ENCODE measurements at regions not wholly inside any gene's neighbourhood (a gene's known extent, or its start where the extent isn't known, plus 50 kb on each side); places are given as distances from the start of the nearest gene placed in this dataset.

DNA sequence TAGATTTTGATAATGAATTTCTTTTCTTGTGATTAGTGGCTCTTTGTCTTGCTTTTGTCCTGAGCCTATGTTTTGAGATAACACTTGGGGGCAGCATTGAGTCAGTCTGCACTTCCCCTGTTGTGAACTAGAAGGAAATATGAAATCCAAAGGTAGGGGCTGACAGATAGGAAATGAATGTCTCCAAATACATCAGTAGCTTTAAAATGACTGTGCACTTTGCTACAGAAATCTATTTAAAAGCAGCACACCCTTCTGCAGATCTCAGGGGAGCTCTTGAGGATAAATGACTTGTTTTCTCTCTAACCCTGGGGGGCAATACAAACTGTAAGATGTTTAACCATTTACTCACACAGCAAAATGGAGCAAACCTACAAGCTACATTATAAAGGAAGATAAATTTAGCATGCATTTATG, 176.0 kb upstream of the MYO3A start:
- Histone ChIP-seq H3K9ac (ENCODE audit: insufficient read depth in 1 of 2, low read length in 2 of 2) (no peak overlapping the region), H3K4me1 (ENCODE audit: control insufficient read depth in 5 of 5, insufficient read depth in 5 of 5, low read length in 5 of 5) (no peaks in the 10 kb centered on the region), H3K27ac (ENCODE audit: low read depth in 1 of 2, low read length in 1 of 2) (no peak overlapping the region), H3K36me3 (ENCODE audit: control insufficient read depth in 4 of 4, insufficient read depth in 4 of 4, low read length in 4 of 4) (no peaks in the 10 kb centered on the region), H3K4me3 (no peak overlapping the region), H3K27me3 (ENCODE audit: control insufficient read depth in 3 of 3, insufficient read depth in 3 of 3, low read length in 2 of 3) (no peaks in the 10 kb centered on the region), H3K9me3 (ENCODE audit: control insufficient read depth in 4 of 4, insufficient read depth in 3 of 4, low read length in 3 of 4) (no peaks in the 10 kb centered on the region)
- TF ChIP-seq, protein P1, sequence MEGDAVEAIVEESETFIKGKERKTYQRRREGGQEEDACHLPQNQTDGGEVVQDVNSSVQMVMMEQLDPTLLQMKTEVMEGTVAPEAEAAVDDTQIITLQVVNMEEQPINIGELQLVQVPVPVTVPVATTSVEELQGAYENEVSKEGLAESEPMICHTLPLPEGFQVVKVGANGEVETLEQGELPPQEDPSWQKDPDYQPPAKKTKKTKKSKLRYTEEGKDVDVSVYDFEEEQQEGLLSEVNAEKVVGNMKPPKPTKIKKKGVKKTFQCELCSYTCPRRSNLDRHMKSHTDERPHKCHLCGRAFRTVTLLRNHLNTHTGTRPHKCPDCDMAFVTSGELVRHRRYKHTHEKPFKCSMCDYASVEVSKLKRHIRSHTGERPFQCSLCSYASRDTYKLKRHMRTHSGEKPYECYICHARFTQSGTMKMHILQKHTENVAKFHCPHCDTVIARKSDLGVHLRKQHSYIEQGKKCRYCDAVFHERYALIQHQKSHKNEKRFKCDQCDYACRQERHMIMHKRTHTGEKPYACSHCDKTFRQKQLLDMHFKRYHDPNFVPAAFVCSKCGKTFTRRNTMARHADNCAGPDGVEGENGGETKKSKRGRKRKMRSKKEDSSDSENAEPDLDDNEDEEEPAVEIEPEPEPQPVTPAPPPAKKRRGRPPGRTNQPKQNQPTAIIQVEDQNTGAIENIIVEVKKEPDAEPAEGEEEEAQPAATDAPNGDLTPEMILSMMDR (IDR thresholded peaks at IDR 0.05; ENCODE audit: control extremely low read depth, extremely low read depth): peak; percentile 19
- DNase-seq (peak in 2 of 3 donors; percentile 31 to 57), ATAC-seq (ENCODE audit: insufficient read depth, low FRiP score) (no peak)

GRCh38 chr10:25758511-25758910, 175.5 kb upstream of the MYO3A start:
- no peaks in the 10 kb centered on the region for H3K36me3 ChIP-seq (ENCODE audit: control insufficient read depth in 4 of 4, insufficient read depth in 4 of 4, low read length in 4 of 4)
- no peaks in the 10 kb centered on the region for H3K9me3 ChIP-seq (ENCODE audit: control insufficient read depth in 4 of 4, insufficient read depth in 3 of 4, low read length in 3 of 4)
- ATAC-seq (ENCODE audit: insufficient read depth, low FRiP score) (no peak), DNase-seq (no peak)
- TF ChIP-seq, protein P1 (IDR thresholded peaks at IDR 0.05; ENCODE audit: control extremely low read depth, extremely low read depth): no peak
- no peak overlapping the region for H3K4me3 ChIP-seq
- no peaks in the 10 kb centered on the region for H3K27me3 ChIP-seq (ENCODE audit: control insufficient read depth in 3 of 3, insufficient read depth in 3 of 3, low read length in 2 of 3)
- WGBS, 2 donors: 29 to 41% methylated on average over 1 of the region's 1 CpG
- H3K27ac ChIP-seq (ENCODE audit: low read depth in 1 of 2, low read length in 1 of 2): no peak overlapping the region
- H3K9ac ChIP-seq (ENCODE audit: insufficient read depth in 1 of 2, low read length in 2 of 2): no peak overlapping the region
- H3K4me1 ChIP-seq (ENCODE audit: control insufficient read depth in 5 of 5, insufficient read depth in 5 of 5, low read length in 5 of 5): no peaks in the 10 kb centered on the region

DNA sequence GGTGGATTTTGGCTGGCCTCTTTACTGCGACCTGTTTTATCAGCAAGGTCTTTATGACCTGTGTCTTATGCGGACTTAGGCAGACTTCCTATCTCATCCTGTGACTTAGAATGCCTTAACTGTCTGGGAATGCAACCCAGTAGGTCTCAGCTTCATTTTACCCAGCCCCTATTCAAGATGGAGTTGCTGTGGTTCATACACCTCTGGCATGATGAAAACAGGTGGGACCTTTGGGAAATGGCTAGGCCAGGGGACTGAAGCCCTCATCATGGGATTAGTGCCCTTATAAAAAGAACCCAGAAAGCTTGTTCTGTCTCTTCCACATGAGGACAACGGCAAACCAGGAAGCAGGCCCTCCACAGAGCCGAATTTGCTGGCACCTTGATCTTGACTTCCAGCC, 172.1 kb upstream of the MYO3A start:
- TF ChIP-seq, protein P1 (IDR thresholded peaks at IDR 0.05; ENCODE audit: control extremely low read depth, extremely low read depth): no peak
- Histone ChIP-seq H3K9ac (ENCODE audit: insufficient read depth in 1 of 2, low read length in 2 of 2) (no peak overlapping the region), H3K9me3 (ENCODE audit: control insufficient read depth in 4 of 4, insufficient read depth in 3 of 4, low read length in 3 of 4) (no peaks in the 10 kb centered on the region), H3K36me3 (ENCODE audit: control insufficient read depth in 4 of 4, insufficient read depth in 4 of 4, low read length in 4 of 4) (no peaks in the 10 kb centered on the region), H3K4me3 (no peak overlapping the region), H3K27me3 (ENCODE audit: control insufficient read depth in 3 of 3, insufficient read depth in 3 of 3, low read length in 2 of 3) (peaks cover 0 to 13% (median 5%) of the 10 kb centered on the region in 3 donors), H3K4me1 (ENCODE audit: control insufficient read depth in 5 of 5, insufficient read depth in 5 of 5, low read length in 5 of 5) (peaks cover 0 to 5% (median 0%) of the 10 kb centered on the region in 5 donors), H3K27ac (ENCODE audit: low read depth in 1 of 2, low read length in 1 of 2) (no peak overlapping the region)
- 80 to 94% methylated on average over 4 of the region's 4 CpGs for WGBS, 2 donors
- no peak for ATAC-seq (ENCODE audit: insufficient read depth, low FRiP score)
- DNase-seq: no peak

- 38 to 39% methylated on average over 2 of the region's 2 CpGs for WGBS, 2 donors
- H3K4me1 ChIP-seq (ENCODE audit: control insufficient read depth in 5 of 5, insufficient read depth in 5 of 5, low read length in 5 of 5): peaks cover 0 to 5% (median 0%) of the 10 kb centered on the region in 5 donors
- DNase-seq: no peak
- no peak overlapping the region for H3K27ac ChIP-seq (ENCODE audit: low read depth in 1 of 2, low read length in 1 of 2)
- no peaks in the 10 kb centered on the region for H3K9me3 ChIP-seq (ENCODE audit: control insufficient read depth in 4 of 4, insufficient read depth in 3 of 4, low read length in 3 of 4)
- H3K36me3 ChIP-seq (ENCODE audit: control insufficient read depth in 4 of 4, insufficient read depth in 4 of 4, low read length in 4 of 4): no peaks in the 10 kb centered on the region
- no peak for ATAC-seq (ENCODE audit: insufficient read depth, low FRiP score)
- TF ChIP-seq, protein P1 (IDR thresholded peaks at IDR 0.05; ENCODE audit: control extremely low read depth, extremely low read depth): no peak
- H3K4me3 ChIP-seq: no peak overlapping the region
- H3K27me3 ChIP-seq (ENCODE audit: control insufficient read depth in 3 of 3, insufficient read depth in 3 of 3, low read length in 2 of 3): peaks cover 0 to 14% (median 7%) of the 10 kb centered on the region in 3 donors
- no peak overlapping the region for H3K9ac ChIP-seq (ENCODE audit: insufficient read depth in 1 of 2, low read length in 2 of 2)
Measured at GRCh38 chr10:25766213-25766612, 167.8 kb upstream of the MYO3A start.
